ENCODE measurements at regions not wholly inside any gene's neighbourhood (a gene's known extent, or its start where the extent isn't known, plus 50 kb on each side); places are given as distances from the start of the nearest gene placed in this dataset.

DNA sequence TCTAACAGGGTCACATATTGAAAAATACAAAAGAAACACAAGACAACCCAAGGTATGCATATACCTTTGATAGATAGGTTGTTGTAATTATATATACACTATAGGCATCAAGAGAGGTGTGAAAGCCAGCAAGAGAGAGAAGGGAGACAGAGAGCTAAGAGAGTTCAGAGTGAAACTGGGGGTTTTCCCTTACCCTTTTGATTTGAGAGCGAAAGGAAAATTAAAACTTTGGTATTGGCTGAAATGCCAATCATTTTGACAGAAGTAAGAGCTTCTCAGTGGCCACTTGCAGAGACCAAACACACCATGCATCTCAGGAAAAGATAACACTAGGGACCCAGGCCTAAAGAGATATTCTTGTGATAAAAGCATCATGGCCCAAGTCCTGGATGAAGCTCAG lies 183.6 kb downstream of the SHOX2 start:
- TF ChIP-seq POLR2A (IDR thresholded peaks at IDR 0.05) (no peak), POLR2AphosphoS5 (IDR thresholded peaks at IDR 0.05) (no peak)
- TF ChIP-seq, protein P1, sequence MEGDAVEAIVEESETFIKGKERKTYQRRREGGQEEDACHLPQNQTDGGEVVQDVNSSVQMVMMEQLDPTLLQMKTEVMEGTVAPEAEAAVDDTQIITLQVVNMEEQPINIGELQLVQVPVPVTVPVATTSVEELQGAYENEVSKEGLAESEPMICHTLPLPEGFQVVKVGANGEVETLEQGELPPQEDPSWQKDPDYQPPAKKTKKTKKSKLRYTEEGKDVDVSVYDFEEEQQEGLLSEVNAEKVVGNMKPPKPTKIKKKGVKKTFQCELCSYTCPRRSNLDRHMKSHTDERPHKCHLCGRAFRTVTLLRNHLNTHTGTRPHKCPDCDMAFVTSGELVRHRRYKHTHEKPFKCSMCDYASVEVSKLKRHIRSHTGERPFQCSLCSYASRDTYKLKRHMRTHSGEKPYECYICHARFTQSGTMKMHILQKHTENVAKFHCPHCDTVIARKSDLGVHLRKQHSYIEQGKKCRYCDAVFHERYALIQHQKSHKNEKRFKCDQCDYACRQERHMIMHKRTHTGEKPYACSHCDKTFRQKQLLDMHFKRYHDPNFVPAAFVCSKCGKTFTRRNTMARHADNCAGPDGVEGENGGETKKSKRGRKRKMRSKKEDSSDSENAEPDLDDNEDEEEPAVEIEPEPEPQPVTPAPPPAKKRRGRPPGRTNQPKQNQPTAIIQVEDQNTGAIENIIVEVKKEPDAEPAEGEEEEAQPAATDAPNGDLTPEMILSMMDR (IDR thresholded peaks at IDR 0.05) = no peak
- no peaks in the 10 kb centered on the region for H3K36me3 ChIP-seq
- no peak overlapping the region for H3K27ac ChIP-seq
- H3K27me3 ChIP-seq (replicated peaks; ENCODE audit: insufficient read depth) = no peaks in the 10 kb centered on the region
- intact Hi-C loops (cut with DNase I) = no loop called here
- WGBS = 85% methylated on average over 1 of the region's 1 CpG
- no peaks in the 10 kb centered on the region for H3K9me3 ChIP-seq
- no peaks in the 10 kb centered on the region for H3K4me1 ChIP-seq (replicated peaks)
- H3K4me3 ChIP-seq = no peak overlapping the region
- DNase-seq (ENCODE audit: low spot score) = no peak

DNA sequence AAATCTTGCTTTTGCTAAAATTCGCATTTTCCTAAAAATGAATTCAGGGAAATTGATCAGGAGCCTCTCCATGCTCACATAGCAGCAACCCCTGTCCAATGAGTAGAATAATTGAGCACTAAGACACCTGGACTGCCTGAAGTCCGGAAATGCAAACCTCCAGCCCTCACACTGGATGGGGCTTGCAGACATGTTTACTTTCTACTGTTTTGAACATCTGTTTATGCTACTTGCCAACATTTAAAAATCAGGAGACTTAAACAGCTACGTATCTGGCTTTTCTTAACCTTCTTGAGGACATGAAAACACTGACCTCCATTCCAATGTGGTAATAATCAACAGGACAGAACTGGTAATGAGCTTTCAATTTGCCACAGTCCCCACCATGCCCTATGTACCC lies 184.4 kb downstream of the SHOX2 start:
- no peak overlapping the region for H3K4me3 ChIP-seq
- H3K36me3 ChIP-seq = no peaks in the 10 kb centered on the region
- no peaks in the 10 kb centered on the region for H3K27me3 ChIP-seq (replicated peaks; ENCODE audit: insufficient read depth)
- TF ChIP-seq POLR2AphosphoS5 (IDR thresholded peaks at IDR 0.05) (no peak), POLR2A (IDR thresholded peaks at IDR 0.05) (no peak)
- TF ChIP-seq, protein P1 (IDR thresholded peaks at IDR 0.05) = no peak
- intact Hi-C loops (cut with DNase I) = no loop called here
- no peaks in the 10 kb centered on the region for H3K4me1 ChIP-seq (replicated peaks)
- DNase-seq (ENCODE audit: low spot score) = no peak
- H3K27ac ChIP-seq = no peak overlapping the region
- H3K9me3 ChIP-seq = no peaks in the 10 kb centered on the region
- WGBS = 59% methylated on average over 3 of the region's 3 CpGs

DNA sequence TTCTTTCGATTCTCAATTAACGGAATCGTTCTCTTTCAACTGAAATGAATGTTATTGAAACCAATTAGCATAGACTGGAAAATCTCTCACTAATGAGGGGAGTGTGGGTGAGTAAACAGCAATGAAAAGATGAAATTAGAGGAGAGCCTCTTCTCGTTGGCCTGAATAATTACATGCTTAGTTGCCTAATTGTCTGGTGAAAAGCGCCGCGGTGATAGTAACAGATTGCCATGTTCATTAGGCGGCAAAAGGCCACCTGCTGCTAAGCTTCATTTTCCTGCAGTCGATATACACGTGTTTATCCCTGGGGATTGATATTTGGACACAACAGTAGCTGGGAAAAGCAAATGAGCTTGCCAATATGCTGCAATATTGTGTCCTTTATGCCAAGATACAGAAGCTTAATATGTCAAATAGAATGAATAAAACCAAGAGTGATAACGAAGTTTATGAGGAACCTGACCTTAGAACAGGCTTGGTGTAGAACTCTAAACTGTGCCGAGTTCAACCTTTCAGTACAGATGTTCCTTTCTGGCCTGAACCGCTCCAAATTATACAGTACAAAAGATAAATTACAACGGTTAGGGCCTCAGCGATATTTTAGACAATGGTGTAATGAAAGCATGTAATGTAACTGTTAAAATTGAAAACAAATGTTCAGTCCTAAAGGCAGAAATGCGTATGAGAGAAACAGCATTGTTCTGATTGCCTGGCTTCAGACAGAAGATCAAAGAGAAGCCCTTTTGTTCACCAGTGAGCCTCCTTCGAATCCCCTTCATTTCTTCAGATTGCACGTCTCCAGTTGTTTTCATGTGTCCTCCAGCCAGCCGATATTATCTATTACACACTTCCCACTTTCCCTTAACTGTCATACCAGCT lies 185.2 kb downstream of the SHOX2 start:
- TF ChIP-seq POLR2A (IDR thresholded peaks at IDR 0.05) (no peak), POLR2AphosphoS5 (IDR thresholded peaks at IDR 0.05) (no peak)
- TF ChIP-seq, protein P1 (IDR thresholded peaks at IDR 0.05) = no peak
- Histone ChIP-seq H3K27ac (no peak overlapping the region), H3K4me3 (no peak overlapping the region), H3K9me3 (no peaks in the 10 kb centered on the region), H3K36me3 (no peaks in the 10 kb centered on the region), H3K4me1 (replicated peaks) (no peaks in the 10 kb centered on the region), H3K27me3 (replicated peaks; ENCODE audit: insufficient read depth) (no peaks in the 10 kb centered on the region)
- intact Hi-C loops (cut with DNase I) = no loop called here
- 73% methylated on average over 19 of the region's 19 CpGs for WGBS
- no peak for DNase-seq (ENCODE audit: low spot score)

DNA sequence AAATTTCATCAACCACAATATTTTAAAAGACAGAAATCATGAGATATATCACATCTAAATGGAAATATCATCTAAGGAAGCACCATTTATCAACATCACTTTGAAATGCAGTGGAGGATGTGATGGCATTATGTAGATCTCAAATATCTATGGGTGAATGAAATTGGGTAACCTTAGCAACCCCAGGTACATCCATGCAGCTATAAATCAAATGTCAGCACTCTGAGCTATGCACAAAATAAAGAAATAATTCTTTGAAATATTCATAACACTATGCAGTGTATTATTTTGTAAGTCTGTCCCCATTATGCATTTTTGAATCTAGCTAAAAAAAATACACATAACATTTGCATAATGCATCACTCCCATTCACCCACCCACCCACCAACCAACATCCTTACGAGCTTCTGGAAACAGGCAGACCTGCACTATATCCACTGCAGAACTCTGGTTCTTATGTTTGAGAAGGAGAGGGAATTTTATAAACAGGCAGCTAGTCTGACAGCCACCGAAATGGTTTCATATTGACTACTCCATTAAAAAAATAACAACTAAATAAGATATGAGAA lies 186.8 kb downstream of the SHOX2 start:
- no peak overlapping the region for H3K4me3 ChIP-seq
- H3K36me3 ChIP-seq = no peaks in the 10 kb centered on the region
- H3K4me1 ChIP-seq (replicated peaks) = no peaks in the 10 kb centered on the region
- no peaks in the 10 kb centered on the region for H3K9me3 ChIP-seq
- intact Hi-C loops (cut with DNase I) = no loop called here
- no peak overlapping the region for H3K27ac ChIP-seq
- no peak for DNase-seq (ENCODE audit: low spot score)
- H3K27me3 ChIP-seq (replicated peaks; ENCODE audit: insufficient read depth) = no peaks in the 10 kb centered on the region
- 85% methylated on average over 2 of the region's 2 CpGs for WGBS
- TF ChIP-seq, protein P1 (IDR thresholded peaks at IDR 0.05) = no peak
- no peak for TF ChIP-seq POLR2A (IDR thresholded peaks at IDR 0.05)
- no peak for TF ChIP-seq POLR2AphosphoS5 (IDR thresholded peaks at IDR 0.05)

DNA sequence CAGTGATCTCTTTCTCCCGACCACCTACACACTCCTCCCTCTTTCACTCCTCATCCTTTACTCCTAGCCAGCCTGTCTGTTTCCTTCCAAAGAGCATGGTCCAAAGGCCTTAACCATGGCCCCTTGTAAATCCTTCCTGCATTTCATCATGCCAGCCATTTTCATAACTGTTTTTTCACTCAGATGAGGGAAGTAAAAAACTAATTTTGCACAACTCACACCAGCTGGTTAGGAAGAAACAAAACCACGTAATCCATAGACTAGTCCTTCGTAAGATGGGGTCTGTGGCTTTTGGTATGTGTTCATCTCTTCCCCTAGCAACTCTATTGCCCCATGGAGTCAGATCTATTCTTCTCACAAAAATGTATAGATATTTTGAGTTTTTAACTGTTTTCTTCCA lies 187.8 kb downstream of the SHOX2 start:
- intact Hi-C loops (cut with DNase I) = no loop called here
- 73% methylated on average over 3 of the region's 3 CpGs for WGBS
- DNase-seq (ENCODE audit: low spot score) = no peak
- H3K36me3 ChIP-seq = no peaks in the 10 kb centered on the region
- H3K4me3 ChIP-seq = no peak overlapping the region
- no peaks in the 10 kb centered on the region for H3K4me1 ChIP-seq (replicated peaks)
- TF ChIP-seq, protein P1 (IDR thresholded peaks at IDR 0.05) = no peak
- TF ChIP-seq POLR2AphosphoS5 (IDR thresholded peaks at IDR 0.05) = no peak
- TF ChIP-seq POLR2A (IDR thresholded peaks at IDR 0.05) = no peak
- no peak overlapping the region for H3K27ac ChIP-seq
- no peaks in the 10 kb centered on the region for H3K27me3 ChIP-seq (replicated peaks; ENCODE audit: insufficient read depth)
- H3K9me3 ChIP-seq = no peaks in the 10 kb centered on the region

Measured in prostate gland (tissue), 2 donors.